Fibroblast of pulmonary artery (primary cell): ENCODE measurements at regions not wholly inside any gene's neighbourhood (a gene's known extent, or its start where the extent isn't known, plus 50 kb on each side); places are given as distances from the start of the nearest gene placed in this dataset.
"Not testable (repeated sequence)": the region's sequence is repeated elsewhere in the genome, so short reads cannot be mapped to it uniquely, and the experiment has no call there.

Source experiments
- DNase-seq: peaks from one replicate; pipeline ENCODE4 v3.0.0-alpha.2; 2010; ENCODE audit warnings: low read depth
- H3K4me3 ChIP-seq: replicated peaks from 2 replicates; pipeline ENCODE4 v1.5.1; 2011; ENCODE audit warnings: low read depth, mild to moderate bottlenecking, control low read depth, low read length, moderate library complexity
- CTCF ChIP-seq: IDR thresholded peaks from 2 replicates; pipeline ENCODE4 v1.5.1; 2011; ENCODE audit warnings: mild to moderate bottlenecking, control low read depth, low read length, inconsistent platforms; ENCODE audit errors: missing control alignments

- H3K4me3 ChIP-seq, DNase-seq: not testable (repeated sequence)
Measured at GRCh38 chr12:39699079-39699478, 79.5 kb upstream of the ABCD2 start.

- H3K4me3 ChIP-seq, result no peak overlapping the region
- no peak for DNase-seq
- no peak for TF ChIP-seq CTCF
Measured at GRCh38 chr12:39697108-39697507, 77.5 kb upstream of the ABCD2 start.

- peak; percentile 32 for TF ChIP-seq CTCF
- H3K4me3 ChIP-seq, result no peak overlapping the region
- peak; percentile 42 for DNase-seq
Measured at GRCh38 chr12:39692258-39692853, 72.8 kb upstream of the ABCD2 start.

GRCh38 chr12:39685854-39686657, 66.5 kb upstream of the ABCD2 start:
- no peak for DNase-seq
- TF ChIP-seq CTCF, result no peak
- no peak overlapping the region for H3K4me3 ChIP-seq

GRCh38 chr12:39682689-39683477, 63.3 kb upstream of the ABCD2 start:
- H3K4me3 ChIP-seq, result no peak overlapping the region
- TF ChIP-seq CTCF, result no peak
- DNase-seq, result no peak

GRCh38 chr12:39675263-39675662, 55.7 kb upstream of the ABCD2 start:
- no peak overlapping the region for H3K4me3 ChIP-seq
- TF ChIP-seq CTCF, result no peak
- no peak for DNase-seq

GRCh38 chr12:39672976-39673375, 53.4 kb upstream of the ABCD2 start:
- no peak overlapping the region for H3K4me3 ChIP-seq
- DNase-seq, result no peak
- TF ChIP-seq CTCF, result no peak
